Panc1 (cell line): ENCODE measurements at regions not wholly inside any gene's neighbourhood (a gene's known extent, or its start where the extent isn't known, plus 50 kb on each side); places are given as distances from the start of the nearest gene placed in this dataset.

ENCODE experiments used
- ATAC-seq: fragments of 200-7000 bp; cut with Tn5 transposase; 2 replicates; pipeline ENCODE4 v1.9.1; 2020; ENCODE audit warnings: mild to moderate bottlenecking, moderate library complexity
- BruUV-seq: library from RNA; stranded (reverse); fragments of 400-500 nt; replicated peaks from 2 replicates; lab custom pipeline; 2021; lab: Mats Ljungman, UMichigan
- CTCF ChIA-PET: fragments of 300-600 bp; sonication (Branson Sonifier 250); formaldehyde crosslinking; loops from one replicate; lab custom pipeline; 2022; ENCODE audit warnings: antibody characterized with exemption; lab: Charles Lee
- POLR2A ChIA-PET: fragments of 300-600 bp; sonication (Branson Sonifier 250); formaldehyde crosslinking; loops from one replicate; lab custom pipeline; 2022; ENCODE audit warnings: antibody characterized with exemption; lab: Charles Lee
- DNase-seq: peaks from one replicate; pipeline ENCODE4 v3.0.0-alpha.2; 2010; ENCODE audit warnings: low read depth, low spot score
- H3K27ac ChIP-seq: 2 replicates; pipeline ENCODE4 v1.5.1; 2011; ENCODE audit warnings: mild to moderate bottlenecking, low read length, inconsistent platforms
- H3K27me3 ChIP-seq: fragments of 200-500 bp; sonication (Bioruptor generic); 2 replicates; pipeline ENCODE4 v1.6.0; 2014; ENCODE audit warnings: low read length, inconsistent platforms; ENCODE audit not compliant: control insufficient read depth, insufficient read depth
- H3K36me3 ChIP-seq: fragments of 200-500 bp; sonication (Bioruptor generic); 2 replicates; pipeline ENCODE4 v1.5.1; 2014; ENCODE audit warnings: inconsistent platforms, mild to moderate bottlenecking, low read length, moderate library complexity; ENCODE audit not compliant: control insufficient read depth, insufficient read depth
- H3K4me1 ChIP-seq: 2 replicates; pipeline ENCODE4 v1.5.1; 2011; ENCODE audit warnings: inconsistent platforms, mild to moderate bottlenecking, low read length, moderate library complexity; ENCODE audit not compliant: control insufficient read depth, insufficient read depth
- H3K4me3 ChIP-seq, 2 experiments: 2 replicates each; pipeline ENCODE4 v1.5.1; 2011 to 2012; ENCODE audit warnings: low read depth in 2 of 2, low read length in 2 of 2, mild to moderate bottlenecking in 2 of 2, inconsistent platforms in 1 of 2, moderate library complexity in 1 of 2
- H3K9me3 ChIP-seq: fragments of 200-500 bp; sonication (Bioruptor generic); 2 replicates; pipeline ENCODE4 v1.5.1; 2014; ENCODE audit warnings: low read depth, mild to moderate bottlenecking, inconsistent platforms, low read length, moderate library complexity; ENCODE audit not compliant: control insufficient read depth, insufficient read depth
- POLR2AphosphoS5 ChIP-seq: IDR thresholded peaks from 2 replicates; pipeline ENCODE4 v1.6.1; 2012; ENCODE audit warnings: mild to moderate bottlenecking, low read depth, low read length, moderate library complexity
- SIN3A ChIP-seq: IDR thresholded peaks from 2 replicates; pipeline ENCODE4 v1.6.1; 2012; ENCODE audit warnings: low read depth, mild to moderate bottlenecking, low read length, moderate library complexity, borderline replicate concordance; ENCODE audit not compliant: insufficient read depth
- TCF7L2 ChIP-seq: IDR thresholded peaks from 2 replicates; pipeline ENCODE4 v1.6.1; 2011; ENCODE audit warnings: mild to moderate bottlenecking, low read depth, low read length, inconsistent platforms
- in situ Hi-C: cut with HindIII; loops from 2 replicates; pipeline ENCODE4 v1.10.0; 2016; ENCODE audit warnings: low sequenced_read_pairs, low pct_unique_long_range_greater_than_20kb
- intact Hi-C: fragments of 100-400 bp; cut with micrococcal nuclease; formaldehyde crosslinking; loops from one replicate; pipeline ENCODE4 v1.10.0; 2022; ENCODE audit not compliant: unreplicated experiment
- TF ChIP-seq, protein P1 (sequence below): fragments of 450-650 bp; IDR thresholded peaks from 2 replicates; pipeline ENCODE4 v1.5.1; 2017; ENCODE audit warnings: mild to moderate bottlenecking
- TF ChIP-seq, protein P2 (sequence below), 2 experiments: IDR thresholded peaks; 2 replicates each; pipeline ENCODE4 v1.6.1; 2011 to 2012; ENCODE audit warnings: low read depth in 2 of 2, control low read depth in 1 of 2, low read length in 1 of 2, mild to moderate bottlenecking in 1 of 2, moderate library complexity in 1 of 2; ENCODE audit not compliant: insufficient read depth in 1 of 2

DNA sequence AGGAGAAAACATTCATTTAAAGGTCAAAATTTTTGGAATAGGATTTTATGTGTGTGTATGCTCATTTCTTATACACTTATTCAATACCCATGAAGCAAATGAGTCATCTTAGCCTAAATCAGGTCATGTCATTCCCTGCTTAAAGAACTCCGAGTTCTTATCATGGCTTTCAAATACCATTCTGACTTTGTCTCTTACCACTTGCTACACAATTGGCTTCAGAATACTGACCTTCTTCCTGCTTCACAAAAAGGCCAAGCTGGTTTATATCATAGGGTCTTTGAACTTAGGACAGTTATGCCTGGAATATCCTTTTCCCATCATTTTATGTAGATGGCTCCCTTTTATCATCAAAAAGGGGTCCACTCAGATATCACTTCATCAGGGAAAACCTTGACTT, 652.2 kb upstream of the WWC1 start:
- H3K4me1 ChIP-seq, result no peaks in the 10 kb centered on the region
- intact Hi-C loops (no loop called here), in situ Hi-C loops (no loop called here)
- CTCF ChIA-PET, result interaction anchor here (0.5 kb wide), 1 partner anchor 580 kb away, joined by 9 read pairs; no protein-coding TSS in a partner anchor
- ATAC-seq (no peak), DNase-seq (no peak)
- no peak overlapping the region for H3K4me3 ChIP-seq
- no TSS peak for BruUV-seq
- no peaks in the 10 kb centered on the region for H3K36me3 ChIP-seq
- H3K27me3 ChIP-seq, result no peaks in the 10 kb centered on the region
- no peak overlapping the region for H3K27ac ChIP-seq
- TF ChIP-seq POLR2AphosphoS5 (no peak), TCF7L2 (no peak), SIN3A (no peak)
- TF ChIP-seq, protein P1, sequence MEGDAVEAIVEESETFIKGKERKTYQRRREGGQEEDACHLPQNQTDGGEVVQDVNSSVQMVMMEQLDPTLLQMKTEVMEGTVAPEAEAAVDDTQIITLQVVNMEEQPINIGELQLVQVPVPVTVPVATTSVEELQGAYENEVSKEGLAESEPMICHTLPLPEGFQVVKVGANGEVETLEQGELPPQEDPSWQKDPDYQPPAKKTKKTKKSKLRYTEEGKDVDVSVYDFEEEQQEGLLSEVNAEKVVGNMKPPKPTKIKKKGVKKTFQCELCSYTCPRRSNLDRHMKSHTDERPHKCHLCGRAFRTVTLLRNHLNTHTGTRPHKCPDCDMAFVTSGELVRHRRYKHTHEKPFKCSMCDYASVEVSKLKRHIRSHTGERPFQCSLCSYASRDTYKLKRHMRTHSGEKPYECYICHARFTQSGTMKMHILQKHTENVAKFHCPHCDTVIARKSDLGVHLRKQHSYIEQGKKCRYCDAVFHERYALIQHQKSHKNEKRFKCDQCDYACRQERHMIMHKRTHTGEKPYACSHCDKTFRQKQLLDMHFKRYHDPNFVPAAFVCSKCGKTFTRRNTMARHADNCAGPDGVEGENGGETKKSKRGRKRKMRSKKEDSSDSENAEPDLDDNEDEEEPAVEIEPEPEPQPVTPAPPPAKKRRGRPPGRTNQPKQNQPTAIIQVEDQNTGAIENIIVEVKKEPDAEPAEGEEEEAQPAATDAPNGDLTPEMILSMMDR, result no peak
- TF ChIP-seq, protein P2, sequence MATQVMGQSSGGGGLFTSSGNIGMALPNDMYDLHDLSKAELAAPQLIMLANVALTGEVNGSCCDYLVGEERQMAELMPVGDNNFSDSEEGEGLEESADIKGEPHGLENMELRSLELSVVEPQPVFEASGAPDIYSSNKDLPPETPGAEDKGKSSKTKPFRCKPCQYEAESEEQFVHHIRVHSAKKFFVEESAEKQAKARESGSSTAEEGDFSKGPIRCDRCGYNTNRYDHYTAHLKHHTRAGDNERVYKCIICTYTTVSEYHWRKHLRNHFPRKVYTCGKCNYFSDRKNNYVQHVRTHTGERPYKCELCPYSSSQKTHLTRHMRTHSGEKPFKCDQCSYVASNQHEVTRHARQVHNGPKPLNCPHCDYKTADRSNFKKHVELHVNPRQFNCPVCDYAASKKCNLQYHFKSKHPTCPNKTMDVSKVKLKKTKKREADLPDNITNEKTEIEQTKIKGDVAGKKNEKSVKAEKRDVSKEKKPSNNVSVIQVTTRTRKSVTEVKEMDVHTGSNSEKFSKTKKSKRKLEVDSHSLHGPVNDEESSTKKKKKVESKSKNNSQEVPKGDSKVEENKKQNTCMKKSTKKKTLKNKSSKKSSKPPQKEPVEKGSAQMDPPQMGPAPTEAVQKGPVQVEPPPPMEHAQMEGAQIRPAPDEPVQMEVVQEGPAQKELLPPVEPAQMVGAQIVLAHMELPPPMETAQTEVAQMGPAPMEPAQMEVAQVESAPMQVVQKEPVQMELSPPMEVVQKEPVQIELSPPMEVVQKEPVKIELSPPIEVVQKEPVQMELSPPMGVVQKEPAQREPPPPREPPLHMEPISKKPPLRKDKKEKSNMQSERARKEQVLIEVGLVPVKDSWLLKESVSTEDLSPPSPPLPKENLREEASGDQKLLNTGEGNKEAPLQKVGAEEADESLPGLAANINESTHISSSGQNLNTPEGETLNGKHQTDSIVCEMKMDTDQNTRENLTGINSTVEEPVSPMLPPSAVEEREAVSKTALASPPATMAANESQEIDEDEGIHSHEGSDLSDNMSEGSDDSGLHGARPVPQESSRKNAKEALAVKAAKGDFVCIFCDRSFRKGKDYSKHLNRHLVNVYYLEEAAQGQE (IDR thresholded peaks at IDR 0.05; ENCODE audit: insufficient read depth in 1 of 2, low read depth in 2 of 2, low read length in 1 of 2), result no peak
- POLR2A ChIA-PET, result no interaction called here
- no peaks in the 10 kb centered on the region for H3K9me3 ChIP-seq

DNA sequence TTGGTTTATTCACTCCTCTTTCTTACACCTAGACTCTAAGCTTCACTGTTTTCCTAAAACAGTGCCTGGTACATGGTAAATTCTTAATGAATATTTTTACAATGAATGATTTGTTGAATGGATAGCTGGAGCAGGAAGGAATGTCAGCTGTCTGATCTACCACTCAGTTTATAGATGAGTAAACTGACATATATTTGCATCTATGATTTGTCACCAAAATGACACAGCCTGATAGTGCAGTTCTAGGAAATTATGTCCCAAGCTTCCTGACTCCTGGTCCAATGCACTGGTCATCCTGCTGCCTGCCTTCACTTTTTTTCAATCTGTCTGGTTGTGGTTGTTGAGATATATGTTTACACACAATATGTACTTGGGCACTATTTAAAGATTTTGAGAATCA, 651.7 kb upstream of the WWC1 start:
- intact Hi-C loops (no loop called here), in situ Hi-C loops (no loop called here)
- CTCF ChIA-PET, result no interaction called here
- DNase-seq (no peak), ATAC-seq (no peak)
- H3K27ac ChIP-seq, result no peak overlapping the region
- TF ChIP-seq, protein P2 (IDR thresholded peaks at IDR 0.05; ENCODE audit: insufficient read depth in 1 of 2, low read depth in 2 of 2, low read length in 1 of 2), result no peak
- TF ChIP-seq TCF7L2, result no peak
- TF ChIP-seq, protein P1, result no peak
- TF ChIP-seq POLR2AphosphoS5, result no peak
- no peak for TF ChIP-seq SIN3A
- H3K9me3 ChIP-seq, result no peaks in the 10 kb centered on the region
- H3K4me3 ChIP-seq, result no peak overlapping the region
- POLR2A ChIA-PET, result no interaction called here
- H3K4me1 ChIP-seq, result no peaks in the 10 kb centered on the region
- no peaks in the 10 kb centered on the region for H3K27me3 ChIP-seq
- no peaks in the 10 kb centered on the region for H3K36me3 ChIP-seq
- no TSS peak for BruUV-seq
